Suprapubic skin (tissue), 4 donors: ENCODE measurements at regions not wholly inside any gene's neighbourhood (a gene's known extent, or its start where the extent isn't known, plus 50 kb on each side); places are given as distances from the start of the nearest gene placed in this dataset.
"Not testable (repeated sequence)": the region's sequence is repeated elsewhere in the genome, so short reads cannot be mapped to it uniquely, and the experiment has no call there.

Experiments
- DNase-seq, 2 donors: peaks; one replicate each; pipeline ENCODE4 v3.0.0-alpha.2; 2019; ENCODE audit warnings: low spot score in 2 of 2
- H3K27ac ChIP-seq: fragments of 200-600 bp; sonication (generic); one replicate; pipeline ENCODE4 v1.5.1; 2019
- H3K27me3 ChIP-seq: fragments of 200-600 bp; sonication (generic); one replicate; pipeline ENCODE4 v1.5.1; 2019
- H3K36me3 ChIP-seq: fragments of 200-600 bp; sonication (generic); one replicate; pipeline ENCODE4 v1.5.1; 2019
- H3K4me1 ChIP-seq: fragments of 200-600 bp; sonication (generic); one replicate; pipeline ENCODE4 v1.5.1; 2019
- H3K4me3 ChIP-seq: fragments of 200-600 bp; sonication (generic); one replicate; pipeline ENCODE4 v1.5.1; 2019; ENCODE audit warnings: mild to moderate bottlenecking
- H3K9me3 ChIP-seq: fragments of 200-600 bp; sonication (generic); one replicate; pipeline ENCODE4 v1.5.1; 2019
- CTCF ChIP-seq, 2 donors: fragments of 200-600 bp in 1 of 2; fragments of 450-650 bp in 1 of 2; sonication (generic) in 1 of 2; IDR thresholded peaks; one replicate each; pipeline ENCODE4 v1.5.1; 2016 to 2019; ENCODE audit warnings: antibody characterized with exemption in 2 of 2, mild to moderate bottlenecking in 1 of 2, moderate library complexity in 1 of 2
- EP300 ChIP-seq: sonication (generic); formaldehyde crosslinking; IDR thresholded peaks from one replicate; pipeline ENCODE4 v1.6.1; 2017; ENCODE audit warnings: antibody characterized with exemption
- POLR2A ChIP-seq, 2 donors: fragments of 450-650 bp; IDR thresholded peaks; one replicate each; pipeline ENCODE4 v1.6.1; 2017; ENCODE audit warnings: antibody characterized with exemption in 2 of 2, mild to moderate bottlenecking in 2 of 2, moderate library complexity in 2 of 2
- POLR2AphosphoS5 ChIP-seq, 3 donors: sonication (generic); formaldehyde crosslinking; IDR thresholded peaks; one replicate each; pipeline ENCODE4 v1.6.1; 2017; ENCODE audit warnings: antibody characterized with exemption in 3 of 3
- WGBS: methylation state at CpG from one replicate; pipeline ENCODE4 v1.1.5; 2018; 5-methylcytosine and 5-hydroxymethylcytosine counted together

- no peak overlapping the region for H3K27ac ChIP-seq
- TF ChIP-seq POLR2AphosphoS5 (IDR thresholded peaks at IDR 0.05) (no peak), POLR2A (IDR thresholded peaks at IDR 0.05) (no peak), EP300 (no peak), CTCF (IDR thresholded peaks at IDR 0.05) (no peak)
- H3K4me1 ChIP-seq, result peaks cover 36% of the 10 kb centered on the region
- no peak for DNase-seq
- 61% methylated on average over 4 of the region's 4 CpGs for WGBS
- H3K4me3 ChIP-seq, result no peak overlapping the region
- no peaks in the 10 kb centered on the region for H3K9me3 ChIP-seq
- H3K27me3 ChIP-seq, result no peaks in the 10 kb centered on the region
- H3K36me3 ChIP-seq, result no peaks in the 10 kb centered on the region
Measured at GRCh38 chr2:95669441-95669991, 77.7 kb downstream of the TRIM43 start.

- Histone ChIP-seq H3K4me1 (peaks cover 36% of the 10 kb centered on the region), H3K27ac (no peak overlapping the region), H3K4me3 (no peak overlapping the region), H3K36me3 (no peaks in the 10 kb centered on the region), H3K27me3 (no peaks in the 10 kb centered on the region), H3K9me3 (no peaks in the 10 kb centered on the region)
- TF ChIP-seq CTCF (IDR thresholded peaks at IDR 0.05) (no peak), POLR2AphosphoS5 (IDR thresholded peaks at IDR 0.05) (no peak), POLR2A (IDR thresholded peaks at IDR 0.05) (no peak), EP300 (no peak)
- DNase-seq, result no peak
- WGBS, result 43% methylated on average over 2 of the region's 2 CpGs
Measured at GRCh38 chr2:95670167-95670566, 78.4 kb downstream of the TRIM43 start.

- H3K27ac ChIP-seq, result no peak overlapping the region
Measured at GRCh38 chr2:95670686-95671085, 78.9 kb downstream of the TRIM43 start.

GRCh38 chr2:95671171-95671570 lies 79.4 kb downstream of the TRIM43 start:
- peaks cover 36% of the 10 kb centered on the region for H3K4me1 ChIP-seq
- not testable (repeated sequence) for H3K9me3 ChIP-seq, H3K36me3 ChIP-seq, H3K27me3 ChIP-seq, H3K4me3 ChIP-seq
- WGBS, result 82% methylated on average over 4 of the region's 4 CpGs
- peak in 1 of 2 donors; percentile 24 for DNase-seq
- H3K27ac ChIP-seq, result peak overlapping the region; percentile 51

More at GRCh38 chr2:95670686-95671085, 78.9 kb downstream of the TRIM43 start:
- no peak overlapping the region for H3K4me3 ChIP-seq
- no peak for TF ChIP-seq POLR2AphosphoS5 (IDR thresholded peaks at IDR 0.05)
- TF ChIP-seq CTCF (IDR thresholded peaks at IDR 0.05), result no peak
- H3K9me3 ChIP-seq, result no peaks in the 10 kb centered on the region
- H3K27me3 ChIP-seq, result no peaks in the 10 kb centered on the region
- WGBS, result 59% methylated on average over 2 of the region's 2 CpGs
- peaks cover 36% of the 10 kb centered on the region for H3K4me1 ChIP-seq
- no peaks in the 10 kb centered on the region for H3K36me3 ChIP-seq
- no peak for DNase-seq

- Histone ChIP-seq H3K4me1 (peaks cover 36% of the 10 kb centered on the region), H3K27ac (peak overlapping the region; percentile 51)
- H3K36me3 ChIP-seq, H3K4me3 ChIP-seq, H3K27me3 ChIP-seq, DNase-seq, H3K9me3 ChIP-seq: not testable (repeated sequence)
- WGBS, result 61% methylated on average over 1 of the region's 1 CpG
Measured at GRCh38 chr2:95671992-95672391, 80.2 kb downstream of the TRIM43 start.

- not testable (repeated sequence) for H3K27me3 ChIP-seq, H3K36me3 ChIP-seq, H3K4me3 ChIP-seq, DNase-seq, H3K9me3 ChIP-seq
- Histone ChIP-seq H3K4me1 (peaks cover 36% of the 10 kb centered on the region), H3K27ac (peak overlapping the region; percentile 51)
- 0% methylated on average over 1 of the region's 1 CpG for WGBS
Measured at GRCh38 chr2:95672500-95672899, 80.7 kb downstream of the TRIM43 start.

GRCh38 chr2:95674186-95674585 lies 82.4 kb downstream of the TRIM43 start:
- Histone ChIP-seq H3K4me1 (peaks cover 35% of the 10 kb centered on the region), H3K27ac (no peak overlapping the region), H3K4me3 (no peak overlapping the region), H3K36me3 (no peaks in the 10 kb centered on the region), H3K9me3 (no peaks in the 10 kb centered on the region), H3K27me3 (no peaks in the 10 kb centered on the region)
- TF ChIP-seq EP300, result no peak
- TF ChIP-seq CTCF (IDR thresholded peaks at IDR 0.05), result no peak
- no peak for TF ChIP-seq POLR2AphosphoS5 (IDR thresholded peaks at IDR 0.05)
- no peak for TF ChIP-seq POLR2A (IDR thresholded peaks at IDR 0.05)
- WGBS, result 87% methylated on average over 5 of the region's 5 CpGs
- DNase-seq, result peak in 1 of 2 donors; percentile 63

- H3K36me3 ChIP-seq, H3K9me3 ChIP-seq, H3K27ac ChIP-seq, H3K4me3 ChIP-seq, H3K27me3 ChIP-seq, DNase-seq: not testable (repeated sequence)
- 60% methylated on average over 1 of the region's 1 CpG for WGBS
- H3K4me1 ChIP-seq, result peaks cover 12% of the 10 kb centered on the region
Measured at GRCh38 chr2:95676573-95676972, 84.8 kb downstream of the TRIM43 start.
